PFSK-1 (cell line): ENCODE measurements at regions not wholly inside any gene's neighbourhood (a gene's known extent, or its start where the extent isn't known, plus 50 kb on each side); places are given as distances from the start of the nearest gene placed in this dataset.

Source experiments
- FOXP2 ChIP-seq: optimal IDR thresholded peaks from 2 replicates; pipeline ENCODE3; 2011; ENCODE audit warnings: borderline replicate concordance, control low read depth, inconsistent platforms; ENCODE audit not compliant: insufficient read depth; ENCODE audit errors: extremely low read length, extremely low read depth
- POLR2AphosphoS5 ChIP-seq: IDR thresholded peaks from 2 replicates; pipeline ENCODE4 v1.6.1; 2012; ENCODE audit warnings: low read depth, mild to moderate bottlenecking, control low read depth, low read length, moderate library complexity
- SIN3A ChIP-seq: IDR thresholded peaks from 2 replicates; pipeline ENCODE4 v1.6.1; 2012; ENCODE audit warnings: mild to moderate bottlenecking, low read length, moderate library complexity, borderline replicate concordance; ENCODE audit not compliant: insufficient read depth
- TAF1 ChIP-seq: IDR thresholded peaks from 2 replicates; pipeline ENCODE4 v1.6.1; 2012; ENCODE audit warnings: low read length, control low read depth, borderline replicate concordance; ENCODE audit not compliant: insufficient read depth
- TF ChIP-seq, protein P1 (sequence below), 2 experiments: IDR thresholded peaks; 2 replicates each; pipeline versions ENCODE4 v1.6.1 to v1.8.0; 2011 to 2012; ENCODE audit warnings: low read depth in 2 of 2, low read length in 2 of 2, control low read depth in 1 of 2, inconsistent platforms in 1 of 2, mild to moderate bottlenecking in 1 of 2, moderate library complexity in 1 of 2; ENCODE audit not compliant: insufficient read depth in 1 of 2

DNA sequence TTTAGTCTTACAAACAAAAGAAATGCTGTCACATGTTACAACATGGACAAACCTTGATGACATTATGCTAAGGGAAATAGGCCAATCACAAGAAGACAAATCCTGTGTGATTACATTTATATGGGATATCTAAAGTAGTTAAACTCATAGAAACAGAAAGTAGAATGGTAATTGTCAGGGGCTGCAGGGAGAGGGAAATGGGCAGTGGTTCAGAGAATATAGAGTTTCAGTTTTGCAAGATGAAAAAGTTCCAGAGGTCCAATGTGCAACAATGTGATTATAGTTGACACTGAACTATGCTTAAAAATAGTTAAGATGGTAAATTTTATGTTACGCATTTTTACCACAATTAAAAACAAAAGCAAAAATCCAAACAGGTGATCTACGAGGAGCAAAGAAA lies 265.5 kb downstream of the NDUFS4 start:
- TF ChIP-seq POLR2AphosphoS5 (no peak), FOXP2 (no peak), TAF1 (no peak), SIN3A (no peak)
- TF ChIP-seq, protein P1, sequence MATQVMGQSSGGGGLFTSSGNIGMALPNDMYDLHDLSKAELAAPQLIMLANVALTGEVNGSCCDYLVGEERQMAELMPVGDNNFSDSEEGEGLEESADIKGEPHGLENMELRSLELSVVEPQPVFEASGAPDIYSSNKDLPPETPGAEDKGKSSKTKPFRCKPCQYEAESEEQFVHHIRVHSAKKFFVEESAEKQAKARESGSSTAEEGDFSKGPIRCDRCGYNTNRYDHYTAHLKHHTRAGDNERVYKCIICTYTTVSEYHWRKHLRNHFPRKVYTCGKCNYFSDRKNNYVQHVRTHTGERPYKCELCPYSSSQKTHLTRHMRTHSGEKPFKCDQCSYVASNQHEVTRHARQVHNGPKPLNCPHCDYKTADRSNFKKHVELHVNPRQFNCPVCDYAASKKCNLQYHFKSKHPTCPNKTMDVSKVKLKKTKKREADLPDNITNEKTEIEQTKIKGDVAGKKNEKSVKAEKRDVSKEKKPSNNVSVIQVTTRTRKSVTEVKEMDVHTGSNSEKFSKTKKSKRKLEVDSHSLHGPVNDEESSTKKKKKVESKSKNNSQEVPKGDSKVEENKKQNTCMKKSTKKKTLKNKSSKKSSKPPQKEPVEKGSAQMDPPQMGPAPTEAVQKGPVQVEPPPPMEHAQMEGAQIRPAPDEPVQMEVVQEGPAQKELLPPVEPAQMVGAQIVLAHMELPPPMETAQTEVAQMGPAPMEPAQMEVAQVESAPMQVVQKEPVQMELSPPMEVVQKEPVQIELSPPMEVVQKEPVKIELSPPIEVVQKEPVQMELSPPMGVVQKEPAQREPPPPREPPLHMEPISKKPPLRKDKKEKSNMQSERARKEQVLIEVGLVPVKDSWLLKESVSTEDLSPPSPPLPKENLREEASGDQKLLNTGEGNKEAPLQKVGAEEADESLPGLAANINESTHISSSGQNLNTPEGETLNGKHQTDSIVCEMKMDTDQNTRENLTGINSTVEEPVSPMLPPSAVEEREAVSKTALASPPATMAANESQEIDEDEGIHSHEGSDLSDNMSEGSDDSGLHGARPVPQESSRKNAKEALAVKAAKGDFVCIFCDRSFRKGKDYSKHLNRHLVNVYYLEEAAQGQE (IDR thresholded peaks at IDR 0.05; ENCODE audit: insufficient read depth in 1 of 2, low read depth in 2 of 2, low read length in 2 of 2): no peak

DNA sequence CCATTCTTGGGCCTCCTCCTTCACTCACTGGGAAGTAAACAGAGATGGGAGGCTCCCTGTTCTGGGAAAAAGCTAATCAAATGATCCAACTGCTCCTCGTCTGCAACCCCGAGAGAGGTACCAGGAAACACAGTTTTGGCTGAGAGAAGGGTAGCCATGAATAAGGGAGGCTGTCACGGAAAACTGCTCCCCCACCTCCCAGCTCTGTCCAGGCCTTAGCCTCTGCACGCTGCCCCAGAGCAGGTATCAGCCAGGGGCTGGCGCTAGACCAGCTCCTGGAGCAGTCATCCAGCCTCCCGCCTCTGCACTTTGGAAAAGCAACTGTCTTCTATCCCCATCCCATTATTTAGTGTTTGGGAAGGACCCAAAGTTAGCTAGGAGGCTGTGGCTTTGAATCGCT lies 266.1 kb downstream of the NDUFS4 start:
- TF ChIP-seq SIN3A (no peak), FOXP2 (no peak), POLR2AphosphoS5 (no peak), TAF1 (no peak)
- TF ChIP-seq, protein P1 (IDR thresholded peaks at IDR 0.05; ENCODE audit: insufficient read depth in 1 of 2, low read depth in 2 of 2, low read length in 2 of 2): no peak

DNA sequence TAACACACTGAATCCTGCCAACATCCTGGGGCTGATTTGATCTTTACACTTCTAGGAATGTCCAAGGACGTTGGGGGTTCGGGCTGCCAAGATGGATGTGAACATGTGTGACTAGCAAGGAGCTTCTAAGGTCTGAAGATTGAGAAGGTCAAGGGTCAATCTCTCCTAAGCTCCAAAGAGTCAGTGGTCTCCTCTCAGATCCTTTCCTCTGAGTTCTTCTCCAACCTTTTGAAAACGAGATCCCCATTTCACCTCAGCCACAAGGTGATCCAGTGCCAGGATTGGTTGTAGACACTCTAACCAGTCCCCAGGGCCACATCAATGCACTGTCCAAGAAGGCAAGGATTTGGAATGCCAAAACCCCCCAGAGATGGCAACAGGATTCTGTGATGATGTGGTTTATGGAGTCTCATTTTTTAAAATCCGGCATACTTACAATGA lies 266.8 kb downstream of the NDUFS4 start:
- TF ChIP-seq TAF1: no peak

DNA sequence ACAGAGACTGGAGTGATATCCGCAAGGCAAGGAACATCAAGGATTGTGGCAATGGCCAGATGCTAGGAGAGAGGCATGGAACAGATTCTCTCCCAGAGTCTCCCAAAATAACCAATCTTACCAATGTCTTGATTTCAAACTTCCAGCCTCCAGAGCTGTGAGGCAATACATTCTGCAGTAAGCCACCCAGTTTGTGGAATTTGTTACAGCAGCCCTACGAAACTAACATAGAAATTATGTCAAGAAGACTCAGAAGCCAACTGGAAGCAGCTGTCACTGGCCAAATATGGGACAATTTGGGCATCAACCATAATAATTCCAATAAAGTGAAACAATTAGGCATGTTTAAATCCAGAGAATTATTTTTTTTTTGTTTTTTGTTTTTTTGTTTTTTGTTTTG lies 271.1 kb downstream of the NDUFS4 start:
- TF ChIP-seq FOXP2 (no peak), SIN3A (no peak), TAF1 (no peak)
- TF ChIP-seq, protein P1 (IDR thresholded peaks at IDR 0.05; ENCODE audit: insufficient read depth in 1 of 2, low read depth in 2 of 2, low read length in 2 of 2): no peak
